Fibroblast of mammary gland (primary cell): ENCODE measurements at regions not wholly inside any gene's neighbourhood (a gene's known extent, or its start where the extent isn't known, plus 50 kb on each side); places are given as distances from the start of the nearest gene placed in this dataset.

Experiments
- DNase-seq: peaks from one replicate; pipeline ENCODE4 v3.0.0-alpha.2; 2010; ENCODE audit warnings: low read depth
- H3K4me3 ChIP-seq: 2 replicates; pipeline ENCODE4 v1.5.1; 2011; ENCODE audit warnings: low read depth, mild to moderate bottlenecking, low read length, moderate library complexity; ENCODE audit not compliant: control insufficient read depth
- TF ChIP-seq, protein P1 (sequence below): conservative IDR thresholded peaks from 2 replicates; pipeline ENCODE4 v1.5.1; 2011; ENCODE audit warnings: low read depth, low read length, inconsistent platforms; ENCODE audit not compliant: control insufficient read depth, insufficient read depth

DNA sequence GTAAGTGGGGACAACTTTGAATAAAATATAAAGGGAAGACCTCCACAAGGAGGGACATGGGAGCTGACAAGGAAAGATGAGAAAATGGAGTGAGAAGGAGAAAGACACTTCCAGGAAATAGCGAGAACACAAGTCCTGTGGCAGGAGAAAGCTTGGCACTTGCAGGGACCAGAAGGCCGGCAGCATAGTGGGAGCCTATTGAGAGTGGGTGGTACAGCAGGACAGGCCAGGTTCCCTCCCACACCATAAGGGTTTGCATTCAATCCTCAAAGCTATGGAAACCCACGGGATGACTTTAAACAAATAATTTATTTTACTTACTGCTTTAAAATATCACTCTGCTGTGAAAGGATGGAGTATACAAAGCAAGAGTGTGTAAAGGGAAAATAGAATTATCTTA, 173.2 kb upstream of the ELL2 start:
- TF ChIP-seq, protein P1, sequence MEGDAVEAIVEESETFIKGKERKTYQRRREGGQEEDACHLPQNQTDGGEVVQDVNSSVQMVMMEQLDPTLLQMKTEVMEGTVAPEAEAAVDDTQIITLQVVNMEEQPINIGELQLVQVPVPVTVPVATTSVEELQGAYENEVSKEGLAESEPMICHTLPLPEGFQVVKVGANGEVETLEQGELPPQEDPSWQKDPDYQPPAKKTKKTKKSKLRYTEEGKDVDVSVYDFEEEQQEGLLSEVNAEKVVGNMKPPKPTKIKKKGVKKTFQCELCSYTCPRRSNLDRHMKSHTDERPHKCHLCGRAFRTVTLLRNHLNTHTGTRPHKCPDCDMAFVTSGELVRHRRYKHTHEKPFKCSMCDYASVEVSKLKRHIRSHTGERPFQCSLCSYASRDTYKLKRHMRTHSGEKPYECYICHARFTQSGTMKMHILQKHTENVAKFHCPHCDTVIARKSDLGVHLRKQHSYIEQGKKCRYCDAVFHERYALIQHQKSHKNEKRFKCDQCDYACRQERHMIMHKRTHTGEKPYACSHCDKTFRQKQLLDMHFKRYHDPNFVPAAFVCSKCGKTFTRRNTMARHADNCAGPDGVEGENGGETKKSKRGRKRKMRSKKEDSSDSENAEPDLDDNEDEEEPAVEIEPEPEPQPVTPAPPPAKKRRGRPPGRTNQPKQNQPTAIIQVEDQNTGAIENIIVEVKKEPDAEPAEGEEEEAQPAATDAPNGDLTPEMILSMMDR, result no peak
- DNase-seq, result no peak
- H3K4me3 ChIP-seq, result no peak overlapping the region

DNA sequence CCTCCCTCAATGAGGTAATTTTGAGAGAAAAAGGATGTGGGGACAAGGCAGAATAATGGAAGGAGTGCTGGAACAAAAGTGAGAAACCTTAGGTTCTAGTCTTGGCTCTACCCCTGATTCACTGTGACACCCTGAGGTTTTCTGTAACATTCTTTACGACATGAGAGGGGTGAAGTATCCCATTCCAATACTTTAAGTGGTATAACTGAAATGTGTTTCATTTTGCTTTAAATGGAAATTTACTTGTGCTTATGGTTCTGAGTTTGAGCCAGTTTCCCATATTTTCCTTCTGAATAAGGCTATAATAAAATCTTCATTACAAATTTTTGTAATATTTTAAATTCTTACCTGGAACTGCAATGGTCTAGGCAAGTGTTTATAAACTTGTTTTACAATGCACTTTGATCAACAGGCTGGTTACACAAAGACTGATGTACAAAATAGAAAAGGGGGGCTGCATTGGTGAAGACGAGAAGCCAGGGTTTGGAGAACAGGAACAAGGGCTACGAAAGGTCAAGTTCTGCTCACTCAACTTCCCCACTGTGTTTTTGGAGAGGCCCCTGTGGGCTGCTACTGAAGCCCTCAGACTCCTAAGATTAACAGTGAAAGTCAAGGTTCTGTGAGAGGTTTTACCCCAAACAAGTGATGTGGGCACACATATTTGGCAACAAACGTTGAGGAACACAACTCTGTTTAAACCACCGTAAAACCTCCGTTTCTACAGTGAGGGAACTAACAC, 171.9 kb upstream of the ELL2 start:
- TF ChIP-seq, protein P1, result no peak
- no peak for DNase-seq
- H3K4me3 ChIP-seq, result no peak overlapping the region

DNA sequence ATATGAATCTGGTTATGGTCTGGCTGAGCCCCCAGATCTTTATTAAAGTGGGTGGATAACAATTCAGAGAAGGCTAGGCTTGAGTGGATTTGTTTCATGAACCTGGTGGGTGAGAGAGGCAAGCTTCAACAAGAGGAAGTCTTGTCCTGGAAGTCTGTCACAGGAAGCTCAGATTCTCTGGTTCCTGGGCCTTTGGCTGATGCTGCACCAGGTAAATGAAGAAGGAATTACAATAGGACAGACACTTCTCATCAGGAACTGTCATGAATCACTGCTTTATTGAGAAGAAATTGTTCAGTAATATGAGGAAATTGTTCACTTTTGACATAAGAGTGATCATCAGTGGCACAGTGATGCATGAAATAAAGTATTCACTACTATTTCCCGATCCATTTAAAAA, 167.6 kb upstream of the ELL2 start:
- TF ChIP-seq, protein P1, result no peak
- H3K4me3 ChIP-seq, result no peak overlapping the region
- DNase-seq, result no peak

DNA sequence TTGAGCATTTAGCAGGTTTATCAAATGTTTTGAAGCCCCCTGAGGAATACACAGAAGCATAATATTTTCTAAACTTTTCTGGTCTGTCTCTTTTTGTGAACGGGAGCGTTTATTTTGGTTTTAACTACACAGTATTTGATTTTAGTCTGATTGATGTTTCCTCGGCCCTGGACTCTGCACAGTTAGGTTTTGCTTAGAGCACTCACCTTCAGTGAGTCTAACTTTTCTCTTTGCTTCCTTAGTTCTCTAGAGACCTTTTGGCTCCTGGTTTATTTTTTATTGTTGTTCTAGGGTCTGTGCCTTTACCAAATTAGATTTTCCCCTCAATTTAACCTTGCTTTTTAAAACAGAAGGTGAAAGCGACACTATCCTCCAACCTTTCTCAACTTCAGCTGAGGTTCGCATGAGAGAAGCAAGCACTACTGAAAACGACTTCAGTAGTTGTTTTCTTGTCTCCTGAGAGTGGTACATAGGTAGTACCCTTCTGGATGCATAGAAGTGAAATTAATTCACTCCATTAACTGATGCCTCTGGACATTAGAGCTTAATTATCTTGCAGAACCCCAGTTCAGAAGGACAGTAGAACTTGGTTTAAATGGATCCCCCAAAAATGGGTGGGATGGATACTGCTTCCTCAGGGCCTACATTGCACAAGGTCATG, 166.7 kb upstream of the ELL2 start:
- DNase-seq, result no peak
- no peak overlapping the region for H3K4me3 ChIP-seq
- TF ChIP-seq, protein P1, result no peak

DNA sequence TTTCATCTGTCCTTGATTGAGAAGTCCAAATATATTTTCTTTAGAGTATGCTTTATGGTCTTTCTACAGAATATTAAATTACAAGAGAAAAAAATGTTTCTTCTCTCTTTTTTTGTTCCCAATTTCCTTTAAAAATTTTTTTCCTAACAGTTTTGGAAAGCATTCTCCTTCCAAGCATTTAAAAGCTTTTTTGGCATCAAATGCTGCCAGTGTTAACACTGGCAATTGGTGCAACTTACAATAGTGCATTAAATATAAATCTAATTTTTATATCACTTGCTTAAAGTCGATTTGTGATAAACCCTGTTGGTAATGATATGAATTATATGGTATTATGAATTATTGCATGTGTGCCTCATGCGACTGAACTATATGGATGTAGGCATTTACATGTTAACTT, 165.9 kb upstream of the ELL2 start:
- TF ChIP-seq, protein P1, result no peak
- no peak for DNase-seq
- H3K4me3 ChIP-seq, result no peak overlapping the region

DNA sequence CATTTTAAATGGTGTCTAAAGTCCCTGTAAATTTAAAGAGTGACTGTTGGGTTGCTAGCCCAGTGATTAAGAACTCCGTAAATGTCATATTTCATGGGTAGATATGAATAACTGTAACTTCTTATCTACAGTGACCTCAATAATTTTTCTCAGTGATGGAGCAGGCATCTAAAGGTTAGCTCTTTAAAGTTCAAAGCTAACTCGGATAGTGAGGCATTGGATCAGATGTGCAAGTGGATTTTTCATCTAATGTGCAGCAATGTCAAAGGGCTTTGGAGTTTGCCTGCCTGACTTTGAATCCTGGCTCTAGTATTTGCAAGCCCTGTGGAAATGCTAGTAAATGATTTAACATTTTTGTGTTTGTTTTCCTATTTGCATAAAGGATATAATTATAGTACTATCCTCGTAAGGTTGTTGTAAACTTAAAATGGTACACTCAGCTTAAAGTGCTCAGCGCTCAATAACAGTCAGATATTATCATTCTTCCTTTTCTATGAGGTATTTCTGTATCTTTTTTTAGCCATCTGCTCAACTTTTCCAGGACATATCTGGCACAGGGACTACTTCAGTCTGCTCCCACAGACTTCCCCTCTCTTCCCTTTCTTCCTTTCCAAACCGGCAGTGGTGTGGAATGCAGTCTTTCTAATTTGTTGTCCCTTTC, 163.7 kb upstream of the ELL2 start:
- no peak overlapping the region for H3K4me3 ChIP-seq
- TF ChIP-seq, protein P1, result no peak
- no peak for DNase-seq
